CD8-positive, alpha-beta memory T cell (primary cell): ENCODE measurements at regions not wholly inside any gene's neighbourhood (a gene's known extent, or its start where the extent isn't known, plus 50 kb on each side); places are given as distances from the start of the nearest gene placed in this dataset.

ENCODE experiments used
- CTCF ChIA-PET: fragments of 350-600 bp; sonication (Branson Sonifier 250); formaldehyde crosslinking; loops from one replicate; lab custom pipeline; 2021; ENCODE audit warnings: antibody characterized with exemption; lab: Charles Lee
- POLR2A ChIA-PET: fragments of 350-600 bp; sonication (Branson Sonifier 250); formaldehyde crosslinking; loops from one replicate; lab custom pipeline; 2021; ENCODE audit warnings: antibody characterized with exemption; lab: Charles Lee
- DNase-seq, 5 donors: peaks; one replicate each; pipeline versions ENCODE4 v3.0.0 to v3.0.0-alpha.2; 2020 to 2022; ENCODE audit warnings: mixed read lengths in 1 of 5
- H3K27ac ChIP-seq: one replicate; pipeline ENCODE4 v1.7.0; 2013; ENCODE audit warnings: low read depth, mild to moderate bottlenecking, low read length, moderate library complexity
- H3K27me3 ChIP-seq: 2 replicates; pipeline ENCODE4 v1.7.0; 2013; ENCODE audit warnings: low read length, mild to moderate bottlenecking; ENCODE audit not compliant: insufficient read depth, poor library complexity, severe bottlenecking
- H3K36me3 ChIP-seq: 2 replicates; pipeline ENCODE4 v1.7.0; 2013; ENCODE audit warnings: mild to moderate bottlenecking, low read length, moderate library complexity; ENCODE audit not compliant: insufficient read depth
- H3K4me1 ChIP-seq: 2 replicates; pipeline ENCODE4 v1.7.0; 2013; ENCODE audit warnings: mild to moderate bottlenecking, low read length, moderate library complexity; ENCODE audit not compliant: insufficient read depth
- H3K4me3 ChIP-seq: 2 replicates; pipeline ENCODE4 v1.7.0; 2013; ENCODE audit warnings: mild to moderate bottlenecking, low read length
- H3K9me3 ChIP-seq: 2 replicates; pipeline ENCODE4 v1.7.0; 2013; ENCODE audit warnings: mild to moderate bottlenecking, low read length
- H3K27ac Mint-ChIP-seq, 8 donors: one replicate each; pipeline ENCODE4 v1.8.0; 2020 to 2021; ENCODE audit warnings: mixed read lengths in 8 of 8, mild to moderate bottlenecking in 6 of 8, inconsistent platforms in 3 of 8, moderate library complexity in 3 of 8
- H3K27me3 Mint-ChIP-seq, 2 donors: one replicate each; pipeline ENCODE4 v1.8.0; 2020 to 2021; ENCODE audit warnings: mixed read lengths in 2 of 2, mild to moderate bottlenecking in 1 of 2, moderate library complexity in 1 of 2
- H3K36me3 Mint-ChIP-seq, 3 donors: one replicate each; pipeline ENCODE4 v1.8.0; 2020 to 2021; ENCODE audit warnings: mixed read lengths in 3 of 3, inconsistent platforms in 1 of 3, mild to moderate bottlenecking in 1 of 3
- H3K4me1 Mint-ChIP-seq, 3 donors: one replicate each; pipeline ENCODE4 v1.8.0; 2020 to 2021; ENCODE audit warnings: mixed read lengths in 3 of 3, inconsistent platforms in 1 of 3, mild to moderate bottlenecking in 1 of 3
- H3K4me3 Mint-ChIP-seq, 7 donors: one replicate each; pipeline ENCODE4 v1.8.0; 2020 to 2021; ENCODE audit warnings: mixed read lengths in 7 of 7, mild to moderate bottlenecking in 6 of 7, moderate library complexity in 4 of 7, inconsistent platforms in 2 of 7
- H3K9me3 Mint-ChIP-seq, 5 donors: one replicate each; pipeline ENCODE4 v1.8.0; 2020 to 2022; ENCODE audit warnings: mixed read lengths in 5 of 5, mild to moderate bottlenecking in 3 of 5, moderate library complexity in 2 of 5, inconsistent platforms in 1 of 5

DNA sequence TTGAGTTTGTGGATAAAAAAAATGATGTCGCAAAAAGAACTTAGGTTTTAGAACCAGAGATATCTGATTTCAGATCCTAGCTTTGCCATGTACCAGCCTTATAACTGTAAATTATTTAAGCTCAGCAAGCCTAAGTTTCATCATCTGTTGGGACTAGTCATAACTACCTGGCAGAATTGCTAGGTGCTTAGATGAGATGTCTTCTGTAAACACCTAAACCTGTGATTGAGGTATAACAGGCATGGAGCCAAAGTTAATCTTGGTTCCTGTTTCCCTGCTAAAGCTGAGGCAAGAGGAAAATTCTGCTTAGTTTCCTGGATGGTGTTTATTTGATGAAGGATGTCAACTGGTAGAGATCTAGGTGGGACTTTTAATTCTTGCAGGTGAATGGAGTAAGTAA is 331.3 kb upstream of the RBMS3 start:
- POLR2A ChIA-PET = no interaction called here
- H3K27ac Mint-ChIP-seq = no peak overlapping the region
- no peak for DNase-seq
- CTCF ChIA-PET = no interaction called here
- Histone ChIP-seq H3K4me1 (no peaks in the 10 kb centered on the region), H3K27me3 (no peaks in the 10 kb centered on the region), H3K4me3 (no peak overlapping the region), H3K36me3 (no peaks in the 10 kb centered on the region), H3K27ac (no peak overlapping the region), H3K9me3 (no peaks in the 10 kb centered on the region)
- no peaks in the 10 kb centered on the region for H3K4me1 Mint-ChIP-seq
- no peak overlapping the region for H3K4me3 Mint-ChIP-seq
- no peaks in the 10 kb centered on the region for H3K36me3 Mint-ChIP-seq
- peaks cover 0 to 2% (median 0%) of the 10 kb centered on the region in 5 donors for H3K9me3 Mint-ChIP-seq
- peaks cover 0 to 1% of the 10 kb centered on the region in 2 donors for H3K27me3 Mint-ChIP-seq

GRCh38 chr3:28950614-28951013 is 330.3 kb upstream of the RBMS3 start:
- Histone ChIP-seq H3K27me3 (no peaks in the 10 kb centered on the region), H3K27ac (no peak overlapping the region), H3K36me3 (no peaks in the 10 kb centered on the region), H3K9me3 (no peaks in the 10 kb centered on the region), H3K4me3 (no peak overlapping the region), H3K4me1 (no peaks in the 10 kb centered on the region)
- H3K4me1 Mint-ChIP-seq = no peaks in the 10 kb centered on the region
- H3K36me3 Mint-ChIP-seq = no peaks in the 10 kb centered on the region
- ChIA-PET CTCF (no interaction called here), POLR2A (no interaction called here)
- peaks cover 0 to 2% (median 0%) of the 10 kb centered on the region in 5 donors for H3K9me3 Mint-ChIP-seq
- no peak overlapping the region for H3K27ac Mint-ChIP-seq
- H3K4me3 Mint-ChIP-seq = no peak overlapping the region
- DNase-seq = no peak
- peaks cover 0 to 1% of the 10 kb centered on the region in 2 donors for H3K27me3 Mint-ChIP-seq

- Mint-ChIP-seq H3K36me3 (no peaks in the 10 kb centered on the region), H3K4me3 (no peak overlapping the region), H3K4me1 (no peaks in the 10 kb centered on the region), H3K27ac (no peak overlapping the region), H3K9me3 (peaks cover 0 to 2% (median 0%) of the 10 kb centered on the region in 5 donors), H3K27me3 (peaks cover 0 to 1% of the 10 kb centered on the region in 2 donors)
- POLR2A ChIA-PET = no interaction called here
- H3K4me1 ChIP-seq = no peaks in the 10 kb centered on the region
- CTCF ChIA-PET = no interaction called here
- no peaks in the 10 kb centered on the region for H3K27me3 ChIP-seq
- H3K4me3 ChIP-seq = no peak overlapping the region
- H3K27ac ChIP-seq = no peak overlapping the region
- no peaks in the 10 kb centered on the region for H3K36me3 ChIP-seq
- no peaks in the 10 kb centered on the region for H3K9me3 ChIP-seq
- DNase-seq = no peak
Measured at GRCh38 chr3:28951772-28952556, 328.9 kb upstream of the RBMS3 start.

GRCh38 chr3:28958656-28959055 is 322.2 kb upstream of the RBMS3 start:
- no peak for DNase-seq
- CTCF ChIA-PET = no interaction called here
- no peaks in the 10 kb centered on the region for H3K9me3 ChIP-seq
- no peak overlapping the region for H3K4me3 ChIP-seq
- no peaks in the 10 kb centered on the region for H3K4me1 ChIP-seq
- no peaks in the 10 kb centered on the region for H3K36me3 ChIP-seq
- Mint-ChIP-seq H3K27ac (no peak overlapping the region), H3K9me3 (peaks cover 2 to 17% (median 5%) of the 10 kb centered on the region in 5 donors), H3K27me3 (no peaks in the 10 kb centered on the region), H3K4me1 (no peaks in the 10 kb centered on the region), H3K36me3 (no peaks in the 10 kb centered on the region), H3K4me3 (no peak overlapping the region)
- H3K27ac ChIP-seq = no peak overlapping the region
- H3K27me3 ChIP-seq = no peaks in the 10 kb centered on the region
- POLR2A ChIA-PET = no interaction called here

DNA sequence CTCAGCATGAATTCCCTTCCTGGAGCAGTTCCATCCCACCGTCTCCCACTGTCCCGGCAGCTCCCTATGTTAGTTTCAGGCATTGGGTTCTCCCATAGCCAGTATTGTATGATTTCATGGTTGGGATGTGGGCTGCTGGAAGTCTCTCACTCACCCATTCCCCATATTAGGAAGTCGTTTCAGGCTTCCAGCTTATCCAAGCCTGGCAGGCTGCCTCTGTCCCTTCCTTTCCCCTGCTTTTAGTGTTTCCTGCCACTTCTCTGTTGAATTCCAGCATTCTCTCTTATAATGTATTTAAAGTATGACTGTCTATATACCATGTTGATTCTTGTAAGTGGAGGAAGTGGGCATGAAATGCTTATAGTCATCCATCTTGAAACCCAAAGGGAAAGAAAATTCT is 309.7 kb upstream of the RBMS3 start:
- POLR2A ChIA-PET = no interaction called here
- no peak overlapping the region for H3K27ac ChIP-seq

GRCh38 chr3:28972921-28973320 is 307.9 kb upstream of the RBMS3 start:
- H3K27me3 Mint-ChIP-seq = no peaks in the 10 kb centered on the region
- ChIA-PET POLR2A (no interaction called here), CTCF (no interaction called here)
- H3K27ac Mint-ChIP-seq = no peak overlapping the region
- Histone ChIP-seq H3K4me3 (no peak overlapping the region), H3K27me3 (no peaks in the 10 kb centered on the region), H3K4me1 (no peaks in the 10 kb centered on the region), H3K27ac (no peak overlapping the region), H3K9me3 (peaks cover 6% of the 10 kb centered on the region), H3K36me3 (no peaks in the 10 kb centered on the region)
- peaks cover 0 to 2% (median 0%) of the 10 kb centered on the region in 3 donors for H3K36me3 Mint-ChIP-seq
- peaks cover 9 to 26% (median 24%) of the 10 kb centered on the region in 5 donors for H3K9me3 Mint-ChIP-seq
- no peak for DNase-seq
- no peaks in the 10 kb centered on the region for H3K4me1 Mint-ChIP-seq
- no peak overlapping the region for H3K4me3 Mint-ChIP-seq

More for the DNA sequence above, 309.7 kb upstream of the RBMS3 start:
- H3K36me3 ChIP-seq = no peaks in the 10 kb centered on the region
- DNase-seq = no peak
- H3K4me3 ChIP-seq = no peak overlapping the region
- H3K4me3 Mint-ChIP-seq = no peak overlapping the region
- peaks cover 6% of the 10 kb centered on the region for H3K9me3 ChIP-seq
- H3K36me3 Mint-ChIP-seq = peaks cover 0 to 2% (median 0%) of the 10 kb centered on the region in 3 donors
- CTCF ChIA-PET = no interaction called here
- H3K27ac Mint-ChIP-seq = no peak overlapping the region
- H3K4me1 Mint-ChIP-seq = no peaks in the 10 kb centered on the region
- peaks cover 14 to 31% (median 30%) of the 10 kb centered on the region in 5 donors for H3K9me3 Mint-ChIP-seq
- H3K27me3 Mint-ChIP-seq = no peaks in the 10 kb centered on the region
- no peaks in the 10 kb centered on the region for H3K27me3 ChIP-seq
- H3K4me1 ChIP-seq = no peaks in the 10 kb centered on the region

- no peak overlapping the region for H3K4me3 Mint-ChIP-seq
Measured at GRCh38 chr3:28973609-28974008, 307.3 kb upstream of the RBMS3 start.

GRCh38 chr3:28978092-28978491 is 302.8 kb upstream of the RBMS3 start:
- H3K4me3 ChIP-seq = no peak overlapping the region
- POLR2A ChIA-PET = no interaction called here
- CTCF ChIA-PET = no interaction called here
- Mint-ChIP-seq H3K4me3 (no peak overlapping the region), H3K27me3 (no peaks in the 10 kb centered on the region), H3K36me3 (no peaks in the 10 kb centered on the region), H3K4me1 (no peaks in the 10 kb centered on the region), H3K27ac (peak overlapping the region in 1 of 8 donors; percentile 13), H3K9me3 (peaks cover 0 to 5% (median 2%) of the 10 kb centered on the region in 5 donors)
- no peaks in the 10 kb centered on the region for H3K4me1 ChIP-seq
- no peaks in the 10 kb centered on the region for H3K9me3 ChIP-seq
- H3K27ac ChIP-seq = no peak overlapping the region
- no peaks in the 10 kb centered on the region for H3K27me3 ChIP-seq
- no peak for DNase-seq
- H3K36me3 ChIP-seq = no peaks in the 10 kb centered on the region

More at GRCh38 chr3:28973609-28974008, 307.3 kb upstream of the RBMS3 start:
- Mint-ChIP-seq H3K27ac (no peak overlapping the region), H3K9me3 (peaks cover 4 to 22% (median 17%) of the 10 kb centered on the region in 5 donors), H3K36me3 (peaks cover 0 to 2% (median 0%) of the 10 kb centered on the region in 3 donors), H3K27me3 (no peaks in the 10 kb centered on the region), H3K4me1 (no peaks in the 10 kb centered on the region)
- DNase-seq = no peak
- ChIA-PET POLR2A (no interaction called here), CTCF (no interaction called here)
- Histone ChIP-seq H3K4me1 (no peaks in the 10 kb centered on the region), H3K36me3 (no peaks in the 10 kb centered on the region), H3K9me3 (peaks cover 6% of the 10 kb centered on the region), H3K27ac (no peak overlapping the region), H3K4me3 (no peak overlapping the region), H3K27me3 (no peaks in the 10 kb centered on the region)
